Uterus (tissue), 3 donors: ENCODE measurements at regions not wholly inside any gene's neighbourhood (a gene's known extent, or its start where the extent isn't known, plus 50 kb on each side); places are given as distances from the start of the nearest gene placed in this dataset.

ENCODE experiments used
- DNase-seq, 2 donors: peaks; one replicate each; pipeline ENCODE4 v3.0.0-alpha.2; 2019 to 2020
- H3K27ac ChIP-seq, 2 donors: fragments of 200-600 bp; sonication (generic); 1 replicate in 1 of 2; 2 replicates in 1 of 2; pipeline ENCODE4 v1.5.1; 2016 to 2018
- H3K27me3 ChIP-seq, 2 donors: fragments of 200-600 bp; sonication (generic); one replicate each; pipeline ENCODE4 v1.5.1; 2018 to 2019; ENCODE audit warnings: control low read depth in 1 of 2
- H3K36me3 ChIP-seq, 2 donors: fragments of 200-600 bp; sonication (generic); one replicate each; pipeline ENCODE4 v1.5.1; 2019; ENCODE audit warnings: control low read depth in 1 of 2
- H3K4me1 ChIP-seq, 2 donors: fragments of 200-600 bp; sonication (generic); one replicate each; pipeline ENCODE4 v1.5.1; 2018 to 2019; ENCODE audit warnings: control low read depth in 1 of 2
- H3K4me3 ChIP-seq, 2 donors: fragments of 200-600 bp; sonication (generic); 1 replicate in 1 of 2; 2 replicates in 1 of 2; pipeline ENCODE4 v1.5.1; 2018 to 2019; ENCODE audit warnings: mild to moderate bottlenecking in 1 of 2
- H3K9me3 ChIP-seq, 2 donors: fragments of 200-600 bp; sonication (generic); one replicate each; pipeline ENCODE4 v1.5.1; 2019; ENCODE audit warnings: control low read depth in 1 of 2
- CTCF ChIP-seq, 4 experiments: fragments of 200-600 bp in 2 of 4; fragments of 450-650 bp in 2 of 4; sonication (generic) in 2 of 4; IDR thresholded peaks; one replicate each; pipeline ENCODE4 v1.5.1; 2016 to 2019; ENCODE audit warnings: antibody characterized with exemption in 4 of 4, mild to moderate bottlenecking in 2 of 4, moderate library complexity in 1 of 4
- POLR2A ChIP-seq, 2 donors: fragments of 450-650 bp; IDR thresholded peaks; one replicate each; pipeline ENCODE4 v1.6.1; 2016; ENCODE audit warnings: antibody characterized with exemption in 2 of 2, mild to moderate bottlenecking in 1 of 2, moderate library complexity in 1 of 2
- intact Hi-C: fragments of 100-400 bp; cut with DNase I; formaldehyde crosslinking; loops from one replicate; pipeline ENCODE4 v1.15.1; 2023; ENCODE audit warnings: low total_unique reads
- donor health status: DM: yes; HTN: yes; CAD: no.

GRCh38 chr12:97309921-97310320, 152.7 kb upstream of the RMST start:
- H3K27ac ChIP-seq: no peak overlapping the region
- no peaks in the 10 kb centered on the region for H3K9me3 ChIP-seq
- no peaks in the 10 kb centered on the region for H3K4me1 ChIP-seq
- no peaks in the 10 kb centered on the region for H3K27me3 ChIP-seq
- no peaks in the 10 kb centered on the region for H3K36me3 ChIP-seq
- H3K4me3 ChIP-seq: no peak overlapping the region
- no peak for DNase-seq
- TF ChIP-seq POLR2A (IDR thresholded peaks at IDR 0.05) (no peak), CTCF (IDR thresholded peaks at IDR 0.05) (no peak)
- intact Hi-C loops: no loop called here

GRCh38 chr12:97312570-97313135, 150.0 kb upstream of the RMST start:
- Histone ChIP-seq H3K4me3 (no peak overlapping the region), H3K4me1 (no peaks in the 10 kb centered on the region), H3K36me3 (no peaks in the 10 kb centered on the region), H3K27ac (no peak overlapping the region), H3K9me3 (no peaks in the 10 kb centered on the region), H3K27me3 (no peaks in the 10 kb centered on the region)
- TF ChIP-seq POLR2A (IDR thresholded peaks at IDR 0.05) (no peak), CTCF (IDR thresholded peaks at IDR 0.05) (no peak)
- intact Hi-C loops: no loop called here
- DNase-seq: no peak

GRCh38 chr12:97313471-97314190, 149.0 kb upstream of the RMST start:
- intact Hi-C loops: no loop called here

GRCh38 chr12:97316321-97316720, 146.3 kb upstream of the RMST start:
- H3K4me1 ChIP-seq: no peaks in the 10 kb centered on the region
- no peaks in the 10 kb centered on the region for H3K9me3 ChIP-seq
- TF ChIP-seq POLR2A (IDR thresholded peaks at IDR 0.05) (no peak), CTCF (IDR thresholded peaks at IDR 0.05) (no peak)
- no peak for DNase-seq
- intact Hi-C loops: no loop called here
- H3K27me3 ChIP-seq: no peaks in the 10 kb centered on the region
- no peak overlapping the region for H3K4me3 ChIP-seq
- H3K36me3 ChIP-seq: no peaks in the 10 kb centered on the region
- H3K27ac ChIP-seq: no peak overlapping the region

More at GRCh38 chr12:97313471-97314190, 149.0 kb upstream of the RMST start:
- no peak overlapping the region for H3K27ac ChIP-seq
- H3K9me3 ChIP-seq: no peaks in the 10 kb centered on the region
- no peaks in the 10 kb centered on the region for H3K27me3 ChIP-seq
- no peak for DNase-seq
- H3K36me3 ChIP-seq: no peaks in the 10 kb centered on the region
- no peaks in the 10 kb centered on the region for H3K4me1 ChIP-seq
- H3K4me3 ChIP-seq: no peak overlapping the region
- TF ChIP-seq POLR2A (IDR thresholded peaks at IDR 0.05) (no peak), CTCF (IDR thresholded peaks at IDR 0.05) (no peak)

- no peaks in the 10 kb centered on the region for H3K4me1 ChIP-seq
- no peak for DNase-seq
- H3K4me3 ChIP-seq: no peak overlapping the region
- H3K27me3 ChIP-seq: no peaks in the 10 kb centered on the region
- H3K27ac ChIP-seq: no peak overlapping the region
- TF ChIP-seq POLR2A (IDR thresholded peaks at IDR 0.05): no peak
- TF ChIP-seq CTCF (IDR thresholded peaks at IDR 0.05): no peak
- H3K36me3 ChIP-seq: no peaks in the 10 kb centered on the region
- no peaks in the 10 kb centered on the region for H3K9me3 ChIP-seq
- intact Hi-C loops: no loop called here
These were observed 141.0 kb upstream of the RMST start for GRCh38 chr12:97321621-97322020.
